NCI-H1105 (cell line): ENCODE measurements at regions not wholly inside any gene's neighbourhood (a gene's known extent, or its start where the extent isn't known, plus 50 kb on each side); places are given as distances from the start of the nearest gene placed in this dataset.

ENCODE experiments used
- DNase-seq: peaks from one replicate; lab custom pipeline; 2025; lab: John Stamatoyannopoulos, UW

GRCh38 chr12:130074661-130075406 is 87.4 kb upstream of the FZD10 start:
- no peak for DNase-seq

- no peak for DNase-seq
Measured at GRCh38 chr12:130075497-130076076, 86.7 kb upstream of the FZD10 start.

- no peak for DNase-seq
Measured at GRCh38 chr12:130076126-130076525, 86.1 kb upstream of the FZD10 start.

GRCh38 chr12:130076752-130077151 is 85.5 kb upstream of the FZD10 start:
- no peak for DNase-seq

- DNase-seq, result no peak
Measured at GRCh38 chr12:130078852-130079251, 83.4 kb upstream of the FZD10 start.

GRCh38 chr12:130079279-130079678 is 83.0 kb upstream of the FZD10 start:
- DNase-seq, result no peak

GRCh38 chr12:130080205-130080604 is 82.1 kb upstream of the FZD10 start:
- no peak for DNase-seq

GRCh38 chr12:130081117-130081805 is 81.0 kb upstream of the FZD10 start:
- no peak for DNase-seq

- no peak for DNase-seq
Measured at GRCh38 chr12:130083002-130083401, 79.3 kb upstream of the FZD10 start.

GRCh38 chr12:130083734-130084133 is 78.5 kb upstream of the FZD10 start:
- DNase-seq, result no peak

- DNase-seq, result no peak
Measured at GRCh38 chr12:130084359-130084758, 77.9 kb upstream of the FZD10 start.

GRCh38 chr12:130086248-130086647 is 76.0 kb upstream of the FZD10 start:
- DNase-seq, result no peak

GRCh38 chr12:130086797-130087196 is 75.5 kb upstream of the FZD10 start:
- no peak for DNase-seq

GRCh38 chr12:130087222-130087621 is 75.0 kb upstream of the FZD10 start:
- DNase-seq, result no peak

- DNase-seq, result no peak
Measured at GRCh38 chr12:130088504-130088903, 73.8 kb upstream of the FZD10 start.

GRCh38 chr12:130090542-130090941 is 71.7 kb upstream of the FZD10 start:
- DNase-seq, result no peak

GRCh38 chr12:130093380-130093779 is 68.9 kb upstream of the FZD10 start:
- no peak for DNase-seq

- DNase-seq, result no peak
Measured at GRCh38 chr12:130097342-130097741, 64.9 kb upstream of the FZD10 start.

- no peak for DNase-seq
Measured at GRCh38 chr12:130097798-130098255, 64.4 kb upstream of the FZD10 start.

GRCh38 chr12:130098301-130099005 is 63.8 kb upstream of the FZD10 start:
- DNase-seq, result no peak

GRCh38 chr12:130100634-130101362 is 61.5 kb upstream of the FZD10 start:
- DNase-seq, result no peak

GRCh38 chr12:130101370-130101769 is 60.9 kb upstream of the FZD10 start:
- no peak for DNase-seq
